Activated naive CD8-positive, alpha-beta T cell treated with anti-CD3 and anti-CD28 coated beads, Interleukin-2, amount 10 ng/mL, durations not matched to agents 7 days and 5 days (primary cell): ENCODE measurements at regions not wholly inside any gene's neighbourhood (a gene's known extent, or its start where the extent isn't known, plus 50 kb on each side); places are given as distances from the start of the nearest gene placed in this dataset.
"Not testable (repeated sequence)": the region's sequence is repeated elsewhere in the genome, so short reads cannot be mapped to it uniquely, and the experiment has no call there.

Experiments
- ATAC-seq: fragments of 150-1000 bp; cut with Tn5 transposase; one replicate; pipeline ENCODE4 v1.10.0; 2021; ENCODE audit warnings: low read depth, moderate library complexity
- POLR2A ChIA-PET: fragments of 350-600 bp; sonication (Branson Sonifier 250); formaldehyde crosslinking; loops from one replicate; lab custom pipeline; 2021; ENCODE audit warnings: antibody characterized with exemption; lab: Charles Lee
- DNase-seq: peaks from one replicate; pipeline ENCODE4 v3.0.0; 2021
- H3K27ac Mint-ChIP-seq: one replicate; pipeline ENCODE4 v1.8.0; 2022; ENCODE audit warnings: mild to moderate bottlenecking, mixed read lengths
- H3K27me3 Mint-ChIP-seq: one replicate; pipeline ENCODE4 v1.8.0; 2022; ENCODE audit warnings: mild to moderate bottlenecking, moderate library complexity, mixed read lengths
- H3K36me3 Mint-ChIP-seq: one replicate; pipeline ENCODE4 v1.8.0; 2021; ENCODE audit warnings: mild to moderate bottlenecking, mixed read lengths
- H3K4me1 Mint-ChIP-seq: one replicate; pipeline ENCODE4 v1.8.0; 2021; ENCODE audit warnings: mixed read lengths
- H3K4me3 Mint-ChIP-seq: one replicate; pipeline ENCODE4 v1.8.0; 2022; ENCODE audit warnings: mild to moderate bottlenecking, moderate library complexity, mixed read lengths
- H3K9me3 Mint-ChIP-seq: one replicate; pipeline ENCODE4 v1.8.0; 2021; ENCODE audit warnings: mixed read lengths

- Mint-ChIP-seq H3K27ac (no peak overlapping the region), H3K4me1 (no peaks in the 10 kb centered on the region), H3K27me3 (no peaks in the 10 kb centered on the region), H3K9me3 (peaks cover 2% of the 10 kb centered on the region), H3K36me3 (no peaks in the 10 kb centered on the region), H3K4me3 (no peak overlapping the region)
- POLR2A ChIA-PET, result no interaction called here
- no peak for ATAC-seq
- no peak for DNase-seq
Measured at GRCh38 chr4:60655356-60655755, 544.8 kb upstream of the ADGRL3 start.

GRCh38 chr4:60656171-60656570, 544.0 kb upstream of the ADGRL3 start:
- H3K9me3 Mint-ChIP-seq, result peaks cover 2% of the 10 kb centered on the region
- no peak for ATAC-seq
- no peaks in the 10 kb centered on the region for H3K27me3 Mint-ChIP-seq
- no peaks in the 10 kb centered on the region for H3K4me1 Mint-ChIP-seq
- no peak for DNase-seq
- H3K36me3 Mint-ChIP-seq, result no peaks in the 10 kb centered on the region
- no peak overlapping the region for H3K27ac Mint-ChIP-seq
- H3K4me3 Mint-ChIP-seq, result no peak overlapping the region
- POLR2A ChIA-PET, result no interaction called here

DNA sequence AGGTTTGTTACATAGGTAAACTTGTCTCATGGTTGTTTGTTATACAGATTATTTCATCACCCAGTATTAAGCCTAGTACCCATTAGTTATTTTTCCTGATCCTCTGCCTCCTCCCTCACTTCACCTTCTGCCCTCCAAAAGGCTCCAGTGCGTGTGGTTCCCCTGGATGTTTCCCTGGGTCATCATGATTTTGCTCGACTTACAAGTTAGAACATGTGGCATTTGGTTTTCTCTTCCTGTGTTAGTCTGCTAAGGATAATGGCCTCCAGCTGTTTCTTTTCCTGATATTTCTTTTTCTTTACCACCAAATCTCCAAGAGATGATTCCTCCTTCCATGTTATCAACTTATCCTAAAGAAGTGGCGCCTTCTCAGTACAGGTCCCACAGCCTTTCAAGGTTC, 543.1 kb upstream of the ADGRL3 start:
- no peaks in the 10 kb centered on the region for H3K36me3 Mint-ChIP-seq
- H3K27me3 Mint-ChIP-seq, result no peaks in the 10 kb centered on the region
- DNase-seq, result no peak
- no peak overlapping the region for H3K4me3 Mint-ChIP-seq
- peaks cover 2% of the 10 kb centered on the region for H3K9me3 Mint-ChIP-seq
- H3K4me1 Mint-ChIP-seq, result no peaks in the 10 kb centered on the region
- no peak for ATAC-seq
- POLR2A ChIA-PET, result no interaction called here
- no peak overlapping the region for H3K27ac Mint-ChIP-seq

- Mint-ChIP-seq H3K36me3 (no peaks in the 10 kb centered on the region), H3K27ac (no peak overlapping the region), H3K9me3 (peaks cover 2% of the 10 kb centered on the region), H3K4me1 (no peaks in the 10 kb centered on the region), H3K27me3 (no peaks in the 10 kb centered on the region), H3K4me3 (no peak overlapping the region)
- POLR2A ChIA-PET, result no interaction called here
- DNase-seq (no peak), ATAC-seq (no peak)
Measured at GRCh38 chr4:60657807-60658206, 542.3 kb upstream of the ADGRL3 start.

DNA sequence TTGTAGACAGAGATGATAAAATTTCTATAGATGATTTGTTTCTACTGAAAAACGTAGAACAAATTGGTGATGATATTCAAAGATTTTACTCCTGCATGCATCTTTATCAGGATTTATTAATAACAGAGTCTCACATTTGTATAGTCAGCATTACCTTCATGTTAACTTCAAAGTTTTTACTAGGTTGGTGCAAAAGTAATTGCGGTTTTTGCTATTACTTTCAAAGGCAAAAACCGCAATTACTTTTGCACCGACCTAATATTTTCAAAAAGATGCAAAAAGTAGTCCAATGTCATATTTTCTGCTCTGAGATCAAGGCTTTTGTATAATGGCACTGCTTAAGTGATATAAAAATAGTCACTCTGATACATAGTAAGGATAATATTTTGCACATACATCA, 536.4 kb upstream of the ADGRL3 start:
- H3K9me3 Mint-ChIP-seq, result no peaks in the 10 kb centered on the region
- H3K4me3 Mint-ChIP-seq, result no peak overlapping the region
- no peak for DNase-seq
- H3K36me3 Mint-ChIP-seq, result no peaks in the 10 kb centered on the region
- POLR2A ChIA-PET, result no interaction called here
- no peaks in the 10 kb centered on the region for H3K27me3 Mint-ChIP-seq
- no peak for ATAC-seq
- no peak overlapping the region for H3K27ac Mint-ChIP-seq
- H3K4me1 Mint-ChIP-seq, result no peaks in the 10 kb centered on the region

DNA sequence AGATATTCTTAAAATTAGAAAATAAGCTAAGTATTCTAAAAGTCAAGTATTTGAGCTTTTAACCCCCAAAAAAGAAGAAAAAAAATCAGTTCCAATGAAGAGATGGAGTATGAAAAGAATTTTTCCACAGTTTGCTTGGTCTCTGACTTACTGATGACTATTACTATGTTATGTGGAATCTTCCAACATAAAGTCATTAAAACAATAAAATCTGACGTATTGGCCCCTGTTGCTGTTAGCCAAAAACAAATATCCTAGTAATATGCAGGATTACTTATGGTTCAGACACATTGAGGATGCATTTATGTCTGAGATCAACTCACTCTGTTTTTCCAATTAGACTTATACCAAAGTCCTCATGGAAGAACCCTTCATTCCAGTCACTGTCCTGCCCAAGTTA, 517.2 kb upstream of the ADGRL3 start:
- no peaks in the 10 kb centered on the region for H3K27me3 Mint-ChIP-seq
- no peak overlapping the region for H3K27ac Mint-ChIP-seq
- DNase-seq (no peak), ATAC-seq (no peak)
- H3K4me3 Mint-ChIP-seq, result no peak overlapping the region
- H3K9me3 Mint-ChIP-seq, result peaks cover 6% of the 10 kb centered on the region
- POLR2A ChIA-PET, result no interaction called here
- no peaks in the 10 kb centered on the region for H3K36me3 Mint-ChIP-seq
- H3K4me1 Mint-ChIP-seq, result no peaks in the 10 kb centered on the region

DNA sequence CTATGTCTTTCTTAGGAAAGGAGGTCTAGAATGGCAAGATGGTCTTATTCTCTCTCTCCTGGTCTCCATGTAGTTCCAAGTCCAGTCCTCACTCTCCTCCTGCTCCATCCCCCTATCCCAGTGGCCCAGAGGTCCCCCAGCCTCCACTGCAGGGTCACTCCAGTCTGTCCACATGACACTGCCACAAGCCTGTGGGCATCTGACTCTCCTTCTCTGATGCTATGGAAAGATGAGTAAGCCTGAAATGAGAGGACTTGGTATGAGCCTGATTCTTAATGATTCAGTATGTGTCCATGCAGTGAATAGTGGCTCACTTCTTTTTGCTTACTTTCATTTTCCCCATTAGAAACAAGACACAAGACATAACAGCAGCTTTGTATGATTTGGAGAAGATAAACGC, 516.8 kb upstream of the ADGRL3 start:
- peaks cover 6% of the 10 kb centered on the region for H3K9me3 Mint-ChIP-seq
- H3K36me3 Mint-ChIP-seq, result no peaks in the 10 kb centered on the region
- no peak for ATAC-seq
- no peaks in the 10 kb centered on the region for H3K4me1 Mint-ChIP-seq
- H3K27ac Mint-ChIP-seq, result no peak overlapping the region
- POLR2A ChIA-PET, result no interaction called here
- H3K4me3 Mint-ChIP-seq, result no peak overlapping the region
- DNase-seq, result no peak
- H3K27me3 Mint-ChIP-seq, result no peaks in the 10 kb centered on the region

DNA sequence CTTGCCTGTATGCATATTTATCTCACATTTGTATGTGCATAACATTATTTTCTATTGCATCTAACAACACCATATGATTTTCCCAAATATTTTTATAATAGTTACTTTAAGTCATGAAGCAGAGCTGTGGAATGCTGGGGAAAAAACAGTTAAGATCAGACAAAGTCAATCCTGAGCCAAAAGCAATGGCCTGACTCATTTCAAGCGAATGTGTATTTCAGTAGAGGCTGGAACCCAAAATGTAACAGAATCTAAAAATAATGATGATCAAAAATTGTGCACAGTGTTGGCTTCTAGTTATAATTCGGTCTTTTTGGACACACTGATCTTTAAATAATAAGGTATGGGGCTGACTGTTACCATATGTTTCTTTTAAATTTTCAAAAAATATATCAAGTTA, 516.2 kb upstream of the ADGRL3 start:
- no peaks in the 10 kb centered on the region for H3K27me3 Mint-ChIP-seq
- H3K9me3 Mint-ChIP-seq, result peaks cover 5% of the 10 kb centered on the region
- no peak overlapping the region for H3K27ac Mint-ChIP-seq

GRCh38 chr4:60696062-60696461, 504.1 kb upstream of the ADGRL3 start:
- POLR2A ChIA-PET, H3K4me1 Mint-ChIP-seq, H3K4me3 Mint-ChIP-seq: not testable (repeated sequence)

More for the DNA sequence above, 516.2 kb upstream of the ADGRL3 start:
- DNase-seq, result no peak
- POLR2A ChIA-PET, result no interaction called here
- H3K36me3 Mint-ChIP-seq, result no peaks in the 10 kb centered on the region
- no peaks in the 10 kb centered on the region for H3K4me1 Mint-ChIP-seq
- ATAC-seq, result no peak
- no peak overlapping the region for H3K4me3 Mint-ChIP-seq

DNA sequence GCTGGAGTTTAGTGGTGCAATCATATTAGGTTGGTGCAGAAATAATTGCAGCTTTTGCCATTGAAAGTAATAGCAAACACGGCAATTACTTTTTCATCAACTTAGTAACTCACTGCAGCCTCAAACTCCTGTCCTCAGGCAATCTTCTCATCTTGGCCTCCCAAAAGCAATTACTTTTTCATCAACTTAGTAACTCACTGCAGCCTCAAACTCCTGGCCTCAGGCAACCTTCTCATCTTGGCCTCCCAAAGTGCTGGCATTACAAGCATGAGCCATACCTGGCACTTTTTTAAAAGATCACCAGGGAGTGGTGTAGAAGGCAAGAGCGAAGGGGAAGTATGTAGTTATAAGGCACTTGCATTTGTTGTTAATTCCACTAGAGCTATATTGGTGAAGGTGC, 491.1 kb upstream of the ADGRL3 start:
- Mint-ChIP-seq H3K27ac (no peak overlapping the region), H3K27me3 (no peaks in the 10 kb centered on the region), H3K9me3 (no peaks in the 10 kb centered on the region), H3K36me3 (no peaks in the 10 kb centered on the region), H3K4me3 (no peak overlapping the region), H3K4me1 (no peaks in the 10 kb centered on the region)
- ATAC-seq (no peak), DNase-seq (no peak)
- POLR2A ChIA-PET, result no interaction called here

More at GRCh38 chr4:60696062-60696461, 504.1 kb upstream of the ADGRL3 start:
- not testable (repeated sequence) for DNase-seq, H3K27ac Mint-ChIP-seq, ATAC-seq, H3K27me3 Mint-ChIP-seq, H3K36me3 Mint-ChIP-seq
- peaks cover 11% of the 10 kb centered on the region for H3K9me3 Mint-ChIP-seq

DNA sequence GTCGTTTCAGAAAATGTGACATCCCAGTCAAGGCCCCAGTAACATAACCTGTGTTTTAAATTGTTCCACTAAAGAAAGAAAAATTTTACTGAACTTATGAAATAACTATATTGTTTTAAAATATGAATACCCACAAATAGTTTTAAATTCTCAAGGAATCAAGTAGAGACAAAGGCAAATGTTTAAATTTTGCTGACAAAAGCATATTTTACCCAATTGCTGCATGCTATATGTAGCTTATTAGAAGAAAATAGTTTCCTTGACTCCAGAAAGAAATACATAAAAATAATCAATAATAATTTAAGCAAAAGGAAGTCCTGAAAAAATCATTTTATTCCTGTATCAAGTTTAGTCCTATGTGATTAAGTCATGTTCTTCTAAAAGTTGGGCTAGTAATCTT, 481.3 kb upstream of the ADGRL3 start:
- Mint-ChIP-seq H3K4me3 (no peak overlapping the region), H3K27me3 (no peaks in the 10 kb centered on the region), H3K27ac (no peak overlapping the region), H3K4me1 (no peaks in the 10 kb centered on the region), H3K36me3 (no peaks in the 10 kb centered on the region), H3K9me3 (peaks cover 2% of the 10 kb centered on the region)
- DNase-seq (no peak), ATAC-seq (no peak)
- POLR2A ChIA-PET, result no interaction called here

DNA sequence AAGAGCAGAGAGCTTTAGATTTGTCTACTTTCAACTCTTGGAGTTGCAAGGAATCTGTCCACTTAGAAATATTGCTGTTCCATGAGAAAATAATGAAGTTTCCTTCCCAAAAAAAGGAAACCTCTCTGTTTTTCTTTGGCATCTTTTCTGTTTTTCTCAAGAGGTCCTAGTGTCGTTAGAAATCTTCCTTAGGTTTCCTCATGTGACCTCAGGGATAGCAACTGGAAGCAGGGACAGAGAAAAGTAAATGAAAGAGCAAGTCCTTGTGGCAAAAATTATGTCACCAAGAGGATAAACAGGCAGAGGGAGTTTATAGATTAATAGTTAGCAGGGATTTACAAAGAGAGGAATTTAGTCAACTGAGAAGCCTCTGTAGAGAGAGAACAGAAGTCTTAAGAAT, 478.4 kb upstream of the ADGRL3 start:
- no peak overlapping the region for H3K4me3 Mint-ChIP-seq
- no peak overlapping the region for H3K27ac Mint-ChIP-seq
- H3K36me3 Mint-ChIP-seq, result no peaks in the 10 kb centered on the region
- ATAC-seq (no peak), DNase-seq (no peak)
- H3K9me3 Mint-ChIP-seq, result peaks cover 2% of the 10 kb centered on the region
- H3K27me3 Mint-ChIP-seq, result no peaks in the 10 kb centered on the region
- POLR2A ChIA-PET, result no interaction called here
- H3K4me1 Mint-ChIP-seq, result no peaks in the 10 kb centered on the region

DNA sequence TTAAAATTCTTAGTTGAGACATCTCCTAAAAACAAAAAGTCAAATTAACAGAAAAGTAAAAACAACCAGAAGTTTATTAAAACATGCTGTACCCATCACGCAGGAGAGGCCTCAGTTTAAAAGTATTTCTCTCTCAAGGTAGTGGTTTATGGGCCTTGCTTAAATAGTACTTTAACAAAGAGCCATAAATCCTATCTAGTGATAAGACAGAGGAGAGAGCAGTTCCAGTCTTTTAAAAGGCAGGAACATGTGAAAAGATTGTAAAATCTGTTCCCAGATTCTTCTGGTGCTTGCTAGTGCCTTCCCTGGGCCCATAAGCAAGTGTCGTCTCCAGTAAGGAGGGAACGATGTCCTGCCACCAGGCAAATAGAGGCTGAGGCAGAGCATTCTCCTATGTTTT, 476.3 kb upstream of the ADGRL3 start:
- Mint-ChIP-seq H3K4me3 (no peak overlapping the region), H3K36me3 (no peaks in the 10 kb centered on the region)
- POLR2A ChIA-PET, result no interaction called here

GRCh38 chr4:60724623-60725022, 475.5 kb upstream of the ADGRL3 start:
- Mint-ChIP-seq H3K36me3 (no peaks in the 10 kb centered on the region), H3K4me1 (no peaks in the 10 kb centered on the region)

More for the DNA sequence above, 476.3 kb upstream of the ADGRL3 start:
- no peak overlapping the region for H3K27ac Mint-ChIP-seq
- DNase-seq (no peak), ATAC-seq (no peak)
- H3K4me1 Mint-ChIP-seq, result no peaks in the 10 kb centered on the region
- H3K9me3 Mint-ChIP-seq, result peaks cover 2% of the 10 kb centered on the region
- no peaks in the 10 kb centered on the region for H3K27me3 Mint-ChIP-seq

DNA sequence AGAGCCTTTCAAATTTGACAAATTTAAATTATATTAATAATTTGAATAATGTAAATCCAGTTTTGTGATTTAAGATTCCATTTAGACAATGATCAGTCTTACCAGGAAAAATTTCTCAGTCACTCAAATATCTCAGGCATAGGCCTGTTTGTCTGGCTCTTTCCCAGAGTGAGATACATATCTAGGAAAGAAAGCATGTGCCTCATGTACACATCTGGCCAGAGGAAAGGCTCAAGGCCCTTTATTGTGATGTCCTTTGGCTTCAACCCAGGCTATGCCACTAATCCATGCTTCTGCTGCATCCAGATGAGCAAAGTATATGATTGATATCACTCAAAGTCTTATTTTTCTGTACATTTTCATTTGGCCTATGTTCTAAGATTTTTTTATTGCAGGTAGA, 473.3 kb upstream of the ADGRL3 start:
- Mint-ChIP-seq H3K9me3 (peaks cover under 1% of the 10 kb centered on the region), H3K36me3 (no peaks in the 10 kb centered on the region), H3K27ac (no peak overlapping the region), H3K27me3 (no peaks in the 10 kb centered on the region), H3K4me3 (no peak overlapping the region), H3K4me1 (no peaks in the 10 kb centered on the region)
- ATAC-seq (no peak), DNase-seq (no peak)
- POLR2A ChIA-PET, result no interaction called here

More at GRCh38 chr4:60724623-60725022, 475.5 kb upstream of the ADGRL3 start:
- DNase-seq, result no peak
- Mint-ChIP-seq H3K9me3 (peaks cover 2% of the 10 kb centered on the region), H3K4me3 (no peak overlapping the region), H3K27ac (no peak overlapping the region), H3K27me3 (no peaks in the 10 kb centered on the region)
- no peak for ATAC-seq
- POLR2A ChIA-PET, result no interaction called here
